Activated CD4-positive, alpha-beta T cell treated with anti-CD3 and anti-CD28 coated beads for 48 hours (primary cell): ENCODE measurements at regions not wholly inside any gene's neighbourhood (a gene's known extent, or its start where the extent isn't known, plus 50 kb on each side); places are given as distances from the start of the nearest gene placed in this dataset.
A peak's percentile ranks its signal among the peaks of the same experiment; 100 is the strongest.

ENCODE experiments used
- DNase-seq: peaks from one replicate; pipeline ENCODE4 v3.0.0-alpha.2; 2020

GRCh38 chr19:32191921-32192320 lies 153.5 kb upstream of the ZNF507 start:
- DNase-seq: no peak

- no peak for DNase-seq
Measured at GRCh38 chr19:32195706-32196610, 149.5 kb upstream of the ZNF507 start.

- no peak for DNase-seq
Measured at GRCh38 chr19:32196690-32197420, 148.6 kb upstream of the ZNF507 start.

GRCh38 chr19:32197896-32198882 lies 147.2 kb upstream of the ZNF507 start:
- no peak for DNase-seq

GRCh38 chr19:32199501-32200040 lies 145.8 kb upstream of the ZNF507 start:
- DNase-seq: no peak

- DNase-seq: no peak
Measured at GRCh38 chr19:32200312-32201038, 144.9 kb upstream of the ZNF507 start.

GRCh38 chr19:32201211-32201610 lies 144.2 kb upstream of the ZNF507 start:
- DNase-seq: no peak

GRCh38 chr19:32201636-32202051 lies 143.8 kb upstream of the ZNF507 start:
- peak; percentile 11 for DNase-seq

- DNase-seq: no peak
Measured at GRCh38 chr19:32202244-32202643, 143.2 kb upstream of the ZNF507 start.

GRCh38 chr19:32203161-32203560 lies 142.2 kb upstream of the ZNF507 start:
- DNase-seq: no peak

GRCh38 chr19:32206065-32206464 lies 139.3 kb upstream of the ZNF507 start:
- DNase-seq: no peak

- DNase-seq: no peak
Measured at GRCh38 chr19:32208060-32208459, 137.3 kb upstream of the ZNF507 start.

GRCh38 chr19:32219392-32219791 lies 126.0 kb upstream of the ZNF507 start:
- no peak for DNase-seq

GRCh38 chr19:32219881-32220472 lies 125.4 kb upstream of the ZNF507 start:
- DNase-seq: no peak

GRCh38 chr19:32220951-32221350 lies 124.5 kb upstream of the ZNF507 start:
- no peak for DNase-seq

- no peak for DNase-seq
Measured at GRCh38 chr19:32222556-32222955, 122.9 kb upstream of the ZNF507 start.

- no peak for DNase-seq
Measured at GRCh38 chr19:32223106-32223505, 122.3 kb upstream of the ZNF507 start.

- peak; percentile 18 for DNase-seq
Measured at GRCh38 chr19:32223595-32224370, 121.6 kb upstream of the ZNF507 start.

GRCh38 chr19:32224371-32225244 lies 120.8 kb upstream of the ZNF507 start:
- peak; percentile 72 for DNase-seq
